Epithelial cell of esophagus (primary cell): ENCODE measurements at regions not wholly inside any gene's neighbourhood (a gene's known extent, or its start where the extent isn't known, plus 50 kb on each side); places are given as distances from the start of the nearest gene placed in this dataset.

Experiments
- DNase-seq: peaks from one replicate; pipeline ENCODE4 v3.0.0; 2010; ENCODE audit warnings: low read depth
- H3K4me3 ChIP-seq: 2 replicates; pipeline ENCODE4 v1.5.1; 2011; ENCODE audit warnings: mild to moderate bottlenecking, low read length, control low read depth
- CTCF ChIP-seq: IDR thresholded peaks from 2 replicates; pipeline ENCODE4 v1.5.1; 2011; ENCODE audit warnings: low read depth, mild to moderate bottlenecking, low read length, control low read depth, inconsistent platforms; ENCODE audit not compliant: insufficient read depth; ENCODE audit errors: missing control alignments

GRCh38 chr4:108367751-108368150 lies 199.0 kb upstream of the LEF1 start:
- no peak overlapping the region for H3K4me3 ChIP-seq
- no peak for TF ChIP-seq CTCF
- no peak for DNase-seq

- no peak overlapping the region for H3K4me3 ChIP-seq
- no peak for TF ChIP-seq CTCF
- DNase-seq, result no peak
Measured at GRCh38 chr4:108366716-108367115, 198.0 kb upstream of the LEF1 start.

- no peak for TF ChIP-seq CTCF
Measured at GRCh38 chr4:108365551-108365950, 196.8 kb upstream of the LEF1 start.

GRCh38 chr4:108361886-108362285 lies 193.2 kb upstream of the LEF1 start:
- H3K4me3 ChIP-seq, result no peak overlapping the region
- no peak for DNase-seq
- TF ChIP-seq CTCF, result no peak

More at GRCh38 chr4:108365551-108365950, 196.8 kb upstream of the LEF1 start:
- no peak overlapping the region for H3K4me3 ChIP-seq
- no peak for DNase-seq

GRCh38 chr4:108361446-108361820 lies 192.7 kb upstream of the LEF1 start:
- TF ChIP-seq CTCF, result no peak
- no peak for DNase-seq
- H3K4me3 ChIP-seq, result no peak overlapping the region

- no peak for TF ChIP-seq CTCF
- DNase-seq, result peak; percentile 34
- no peak overlapping the region for H3K4me3 ChIP-seq
Measured at GRCh38 chr4:108360754-108361445, 192.2 kb upstream of the LEF1 start.
